A549 (cell line): ENCODE measurements at regions not wholly inside any gene's neighbourhood (a gene's known extent, or its start where the extent isn't known, plus 50 kb on each side); places are given as distances from the start of the nearest gene placed in this dataset.

Experiments used
- ATAC-seq, 2 experiments: fragments of 200-7000 bp in 1 of 2; fragments of >200 bp in 1 of 2; cut with Nextera tagmentation in 1 of 2; cut with Tn5 transposase in 1 of 2; 3 replicates each; pipeline versions ENCODE4 v1.8.0 to v1.9.1; 2018 to 2020; ENCODE audit warnings: mild to moderate bottlenecking in 1 of 2, moderate library complexity in 1 of 2
- CTCF ChIA-PET: fragments of 300-600 bp; sonication (Branson Sonifier 250); formaldehyde crosslinking; extraction: SDS; loops from one replicate; lab custom pipeline; 2021; ENCODE audit warnings: antibody characterized with exemption, inconsistent platforms; lab: Yijun Ruan, JAX
- POLR2A ChIA-PET: fragments of 350-600 bp; formaldehyde crosslinking; extraction: SDS; loops from one replicate; lab custom pipeline; 2021; ENCODE audit warnings: antibody characterized with exemption, inconsistent platforms; lab: Yijun Ruan, JAX
- DNase-seq, 2 experiments: peaks; one replicate each; pipeline versions ENCODE4 v3.0.0 to v3.0.0-alpha.2; 2011 to 2016; ENCODE audit warnings: low read depth in 1 of 2, low spot score in 1 of 2
- FAIRE-seq: peaks from 2 replicates; lab custom pipeline; 2011; peaks lifted over from hg19 to GRCh38; lab: Jason Lieb, UNC
- H3K27ac ChIP-seq, 2 experiments: fragments of >200 bp; sonication (Bioruptor Twin); formaldehyde crosslinking; 3 replicates each; pipeline ENCODE4 v1.5.1; 2016 to 2017
- H3K4me1 ChIP-seq: fragments of >200 bp; sonication (Bioruptor Twin); formaldehyde crosslinking; 3 replicates; pipeline ENCODE4 v1.6.1; 2016
- H3K4me2 ChIP-seq: fragments of >200 bp; sonication (Bioruptor Twin); formaldehyde crosslinking; 3 replicates; pipeline ENCODE4 v1.6.1; 2016
- H3K4me3 ChIP-seq: fragments of >200 bp; sonication (Bioruptor Twin); formaldehyde crosslinking; 3 replicates; pipeline ENCODE4 v1.5.1; 2016
- H3K9me3 ChIP-seq: fragments of >200 bp; sonication (Bioruptor Twin); formaldehyde crosslinking; 3 replicates; pipeline ENCODE4 v1.6.1; 2016
- BHLHE40 ChIP-seq: IDR thresholded peaks from 2 replicates; pipeline ENCODE4 v1.6.1; 2012; ENCODE audit warnings: low read depth, low read length, inconsistent platforms
- CBX2 ChIP-seq: fragments of 200-600 bp; sonication (generic); IDR thresholded peaks from 2 replicates; pipeline ENCODE4 v1.6.1; 2016; ENCODE audit warnings: low read depth, mild to moderate bottlenecking, borderline replicate concordance
- CHD4 ChIP-seq: fragments of 200-600 bp; sonication (generic); IDR thresholded peaks from 2 replicates; pipeline ENCODE4 v1.6.1; 2016; ENCODE audit warnings: antibody characterized with exemption, mild to moderate bottlenecking, borderline replicate concordance
- EHF ChIP-seq: fragments of 250-450 bp; sonication (Bioruptor Pico); IDR thresholded peaks from 2 replicates; pipeline ENCODE4 v1.5.0; 2020; ENCODE audit warnings: mild to moderate bottlenecking
- FOSL2 ChIP-seq, 2 experiments: fragments of 450-650 bp in 1 of 2; fragments of >200 bp in 1 of 2; sonication (Bioruptor Twin) in 1 of 2; formaldehyde crosslinking; IDR thresholded peaks; 2 replicates each; pipeline versions ENCODE4 v1.5.0 to v1.6.1; 2016 to 2020; ENCODE audit warnings: mild to moderate bottlenecking in 1 of 2, moderate library complexity in 1 of 2
- HOXB13 ChIP-seq: fragments of 250-450 bp; sonication (Bioruptor Pico); IDR thresholded peaks from 2 replicates; pipeline ENCODE4 v1.5.0; 2020; ENCODE audit warnings: low read depth, mild to moderate bottlenecking, moderate library complexity
- JUN ChIP-seq, 2 experiments: fragments of >200 bp; sonication (Bioruptor Twin); formaldehyde crosslinking; IDR thresholded peaks; 2 replicates in 1 of 2; 3 replicates in 1 of 2; pipeline ENCODE4 v1.6.1; 2016 to 2017
- MAFK ChIP-seq: fragments of 450-650 bp; IDR thresholded peaks from 2 replicates; pipeline ENCODE4 v1.6.1; 2014; ENCODE audit not compliant: partially characterized antibody
- NPAS2 ChIP-seq: fragments of 250-450 bp; sonication (Bioruptor Pico); IDR thresholded peaks from 2 replicates; pipeline ENCODE4 v1.8.0; 2022; ENCODE audit warnings: mild to moderate bottlenecking, moderate library complexity, borderline replicate concordance
- NR3C1 ChIP-seq: fragments of >200 bp; sonication (Bioruptor Twin); formaldehyde crosslinking; IDR thresholded peaks from 3 replicates; pipeline ENCODE4 v1.6.1; 2017
- PHF8 ChIP-seq: fragments of 200-600 bp; sonication (generic); IDR thresholded peaks from 2 replicates; pipeline ENCODE4 v1.6.1; 2016; ENCODE audit warnings: low read depth, mild to moderate bottlenecking, antibody characterized with exemption, moderate library complexity, borderline replicate concordance
- RNF2 ChIP-seq: fragments of 200-600 bp; sonication (generic); IDR thresholded peaks from 2 replicates; pipeline ENCODE4 v1.6.1; 2016; ENCODE audit warnings: low read depth, mild to moderate bottlenecking, antibody characterized with exemption, moderate library complexity, borderline replicate concordance
- TP53 ChIP-seq: fragments of 250-450 bp; sonication (Bioruptor Pico); IDR thresholded peaks from 2 replicates; pipeline ENCODE4 v1.5.0; 2021; ENCODE audit warnings: mild to moderate bottlenecking, moderate library complexity
- ZC3H11A ChIP-seq: fragments of 450-650 bp; IDR thresholded peaks from 2 replicates; pipeline ENCODE4 v1.6.1; 2014; ENCODE audit warnings: antibody characterized with exemption, mild to moderate bottlenecking
- ZSCAN20 ChIP-seq: fragments of 250-450 bp; sonication (Bioruptor Pico); IDR thresholded peaks from 2 replicates; pipeline ENCODE4 v1.8.0; 2022; ENCODE audit warnings: mild to moderate bottlenecking, moderate library complexity
- WGBS: methylation state at CpG from one replicate; pipeline ENCODE4 v1.1.6; 2017; ENCODE audit errors: missing lambda C conversion rate; 5-methylcytosine and 5-hydroxymethylcytosine counted together
- TF ChIP-seq, protein P1 (sequence below): fragments of 450-650 bp; IDR thresholded peaks from 2 replicates; pipeline ENCODE4 v1.6.1; 2014; ENCODE audit warnings: antibody characterized with exemption
- TF ChIP-seq, protein P2 (sequence below): fragments of 200-600 bp; sonication (generic); IDR thresholded peaks from 2 replicates; pipeline ENCODE4 v1.6.1; 2016; ENCODE audit warnings: antibody characterized with exemption, mild to moderate bottlenecking, moderate library complexity

GRCh38 chr16:66298006-66298405, 68.5 kb upstream of the CDH5 start (continued):
- TF ChIP-seq, protein P1, sequence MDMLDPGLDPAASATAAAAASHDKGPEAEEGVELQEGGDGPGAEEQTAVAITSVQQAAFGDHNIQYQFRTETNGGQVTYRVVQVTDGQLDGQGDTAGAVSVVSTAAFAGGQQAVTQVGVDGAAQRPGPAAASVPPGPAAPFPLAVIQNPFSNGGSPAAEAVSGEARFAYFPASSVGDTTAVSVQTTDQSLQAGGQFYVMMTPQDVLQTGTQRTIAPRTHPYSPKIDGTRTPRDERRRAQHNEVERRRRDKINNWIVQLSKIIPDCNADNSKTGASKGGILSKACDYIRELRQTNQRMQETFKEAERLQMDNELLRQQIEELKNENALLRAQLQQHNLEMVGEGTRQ, result no peak

- no peak for TF ChIP-seq PHF8
- TF ChIP-seq CBX2, result no peak
- TF ChIP-seq HOXB13, result no peak
- TF ChIP-seq FOSL2 (IDR thresholded peaks at IDR 0.05), result no peak
- no peak for TF ChIP-seq FOSL2 (CRISPR knock-in tag; IDR thresholded peaks at IDR 0.05)
- no peak for TF ChIP-seq CHD4
- Histone ChIP-seq H3K27ac (no peak overlapping the region), H3K4me1 (no peaks in the 10 kb centered on the region), H3K4me2 (no peak overlapping the region), H3K4me3 (no peak overlapping the region), H3K9me3 (no peaks in the 10 kb centered on the region)
- DNase-seq, result no peak
- no peak for ATAC-seq
- CTCF ChIA-PET, result interaction anchor here (1.1 to 2.0 kb wide), 3 partner anchors 18 to 110 kb away, joined by 3 to 6 read pairs (median 3); no protein-coding TSS in a partner anchor
- WGBS, result 0% methylated on average over 5 of the region's 5 CpGs
- no peak for FAIRE-seq
- POLR2A ChIA-PET, result no interaction called here
These were observed 69.9 kb upstream of the CDH5 start for GRCh38 chr16:66296591-66296990.

DNA sequence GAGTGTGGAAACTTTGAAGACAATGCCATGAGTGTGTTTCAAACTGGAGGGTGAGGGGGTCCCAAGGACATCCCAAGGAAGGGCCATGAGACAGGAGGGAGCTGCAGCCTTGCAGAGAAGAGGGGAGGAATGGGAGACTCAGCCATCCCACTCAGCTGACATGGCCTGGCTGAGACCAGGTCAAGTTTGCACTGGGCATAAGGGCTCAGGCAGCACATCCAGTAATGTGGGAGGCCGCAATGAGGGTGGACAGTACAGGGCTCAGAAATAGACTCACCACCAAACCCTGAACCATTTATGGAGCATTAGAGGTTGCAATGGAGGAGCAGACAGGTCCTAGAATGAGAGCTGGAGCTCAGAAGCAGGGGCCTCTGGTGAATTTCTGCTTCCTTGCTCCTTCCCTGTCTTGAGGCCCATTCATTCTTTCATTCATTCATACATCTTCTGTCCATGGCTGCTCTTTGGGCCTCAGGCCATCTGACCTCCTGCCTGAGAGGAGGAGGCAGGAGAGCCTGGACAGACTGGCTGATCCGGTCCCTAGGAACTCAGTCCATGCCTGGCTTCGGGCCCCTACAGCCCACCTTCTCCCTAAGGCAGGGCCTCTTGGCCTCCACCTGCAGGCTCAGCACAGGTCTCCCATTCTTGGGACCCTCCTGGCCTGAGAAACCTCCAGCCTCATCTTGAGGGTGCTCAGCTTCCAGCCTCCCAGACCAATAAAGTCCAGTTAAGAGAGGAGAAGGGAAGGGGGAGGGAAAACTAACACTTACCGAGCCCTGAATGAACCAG, 70.5 kb upstream of the CDH5 start:
- ChIA-PET CTCF (interaction anchor here (1.1 to 1.7 kb wide), 3 partner anchors 19 to 111 kb away, joined by 3 to 7 read pairs (median 3); no protein-coding TSS in a partner anchor), POLR2A (no interaction called here)
- Histone ChIP-seq H3K4me1 (no peaks in the 10 kb centered on the region), H3K4me3 (no peak overlapping the region), H3K27ac (no peak overlapping the region), H3K4me2 (no peak overlapping the region), H3K9me3 (no peaks in the 10 kb centered on the region)
- ATAC-seq, result no peak; a peak in 1 of 6 replicates
- TF ChIP-seq TP53 (CRISPR knock-in tag), result no peak
- TF ChIP-seq JUN (IDR thresholded peaks at IDR 0.05), result no peak
- TF ChIP-seq, protein P2, sequence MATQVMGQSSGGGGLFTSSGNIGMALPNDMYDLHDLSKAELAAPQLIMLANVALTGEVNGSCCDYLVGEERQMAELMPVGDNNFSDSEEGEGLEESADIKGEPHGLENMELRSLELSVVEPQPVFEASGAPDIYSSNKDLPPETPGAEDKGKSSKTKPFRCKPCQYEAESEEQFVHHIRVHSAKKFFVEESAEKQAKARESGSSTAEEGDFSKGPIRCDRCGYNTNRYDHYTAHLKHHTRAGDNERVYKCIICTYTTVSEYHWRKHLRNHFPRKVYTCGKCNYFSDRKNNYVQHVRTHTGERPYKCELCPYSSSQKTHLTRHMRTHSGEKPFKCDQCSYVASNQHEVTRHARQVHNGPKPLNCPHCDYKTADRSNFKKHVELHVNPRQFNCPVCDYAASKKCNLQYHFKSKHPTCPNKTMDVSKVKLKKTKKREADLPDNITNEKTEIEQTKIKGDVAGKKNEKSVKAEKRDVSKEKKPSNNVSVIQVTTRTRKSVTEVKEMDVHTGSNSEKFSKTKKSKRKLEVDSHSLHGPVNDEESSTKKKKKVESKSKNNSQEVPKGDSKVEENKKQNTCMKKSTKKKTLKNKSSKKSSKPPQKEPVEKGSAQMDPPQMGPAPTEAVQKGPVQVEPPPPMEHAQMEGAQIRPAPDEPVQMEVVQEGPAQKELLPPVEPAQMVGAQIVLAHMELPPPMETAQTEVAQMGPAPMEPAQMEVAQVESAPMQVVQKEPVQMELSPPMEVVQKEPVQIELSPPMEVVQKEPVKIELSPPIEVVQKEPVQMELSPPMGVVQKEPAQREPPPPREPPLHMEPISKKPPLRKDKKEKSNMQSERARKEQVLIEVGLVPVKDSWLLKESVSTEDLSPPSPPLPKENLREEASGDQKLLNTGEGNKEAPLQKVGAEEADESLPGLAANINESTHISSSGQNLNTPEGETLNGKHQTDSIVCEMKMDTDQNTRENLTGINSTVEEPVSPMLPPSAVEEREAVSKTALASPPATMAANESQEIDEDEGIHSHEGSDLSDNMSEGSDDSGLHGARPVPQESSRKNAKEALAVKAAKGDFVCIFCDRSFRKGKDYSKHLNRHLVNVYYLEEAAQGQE, result no peak
- TF ChIP-seq EHF (CRISPR knock-in tag), result no peak
- no peak for TF ChIP-seq RNF2
- TF ChIP-seq ZC3H11A, result no peak
- no peak for TF ChIP-seq NPAS2 (CRISPR knock-in tag)
- TF ChIP-seq MAFK, result no peak
- no peak for TF ChIP-seq BHLHE40
- no peak for TF ChIP-seq FOSL2 (IDR thresholded peaks at IDR 0.05)
- TF ChIP-seq FOSL2 (CRISPR knock-in tag; IDR thresholded peaks at IDR 0.05), result no peak
- TF ChIP-seq ZSCAN20, result no peak
- TF ChIP-seq NR3C1, result no peak
- FAIRE-seq, result no peak
- DNase-seq, result no peak
- 29% methylated on average over 3 of the region's 4 CpGs for WGBS
